HG02763 (cell line): ENCODE measurements at regions not wholly inside any gene's neighbourhood (a gene's known extent, or its start where the extent isn't known, plus 50 kb on each side); places are given as distances from the start of the nearest gene placed in this dataset.
"Not testable (repeated sequence)": the region's sequence is repeated elsewhere in the genome, so short reads cannot be mapped to it uniquely, and the experiment has no call there.

Source experiments
- ATAC-seq: cut with Tn5 transposase; IDR thresholded peaks from one replicate; pipeline ENCODE4 v1.9.1; 2021; ENCODE audit warnings: mild to moderate bottlenecking, moderate library complexity; ENCODE audit not compliant: unreplicated experiment

- ATAC-seq: not testable (repeated sequence)
These were observed 1441.2 kb upstream of the ACVR2A start for GRCh38 chr2:146403546-146404160.

- ATAC-seq: no peak
These were observed 1452.2 kb upstream of the ACVR2A start for GRCh38 chr2:146392631-146393030.

- ATAC-seq: no peak
These were observed 1452.6 kb upstream of the ACVR2A start for GRCh38 chr2:146392186-146392585.

- no peak for ATAC-seq
These were observed 1456.1 kb upstream of the ACVR2A start for GRCh38 chr2:146388757-146389156.

- no peak for ATAC-seq
These were observed 1458.7 kb upstream of the ACVR2A start for GRCh38 chr2:146386096-146386495.

GRCh38 chr2:146385031-146385430 lies 1459.8 kb upstream of the ACVR2A start:
- no peak for ATAC-seq

- ATAC-seq: no peak
These were observed 1468.2 kb upstream of the ACVR2A start for GRCh38 chr2:146376511-146377064.

- ATAC-seq: no peak
These were observed 1470.3 kb upstream of the ACVR2A start for GRCh38 chr2:146374505-146374904.

- ATAC-seq: not testable (repeated sequence)
These were observed 1473.5 kb upstream of the ACVR2A start for GRCh38 chr2:146371364-146371763.

GRCh38 chr2:146370826-146371225 lies 1474.0 kb upstream of the ACVR2A start:
- no peak for ATAC-seq

- no peak for ATAC-seq
These were observed 1478.6 kb upstream of the ACVR2A start for GRCh38 chr2:146366276-146366675.

- no peak for ATAC-seq
These were observed 1479.8 kb upstream of the ACVR2A start for GRCh38 chr2:146365041-146365440.

- no peak for ATAC-seq
These were observed 1481.1 kb upstream of the ACVR2A start for GRCh38 chr2:146363731-146364130.

- no peak for ATAC-seq
These were observed 1493.1 kb upstream of the ACVR2A start for GRCh38 chr2:146351689-146352088.

GRCh38 chr2:146349334-146349733 lies 1495.5 kb upstream of the ACVR2A start:
- no peak for ATAC-seq

GRCh38 chr2:146324951-146325350 lies 1519.9 kb upstream of the ACVR2A start:
- no peak for ATAC-seq

GRCh38 chr2:146323564-146323963 lies 1521.3 kb upstream of the ACVR2A start:
- ATAC-seq: no peak

GRCh38 chr2:146321175-146321574 lies 1523.7 kb upstream of the ACVR2A start:
- ATAC-seq: no peak

GRCh38 chr2:146317959-146318358 lies 1526.9 kb upstream of the ACVR2A start:
- no peak for ATAC-seq

GRCh38 chr2:146312899-146313298 lies 1531.9 kb upstream of the ACVR2A start:
- no peak for ATAC-seq

GRCh38 chr2:146305164-146305563 lies 1539.7 kb upstream of the ACVR2A start:
- no peak for ATAC-seq

GRCh38 chr2:146301287-146301686 lies 1543.5 kb upstream of the ACVR2A start:
- ATAC-seq: no peak

GRCh38 chr2:146295080-146295670 lies 1549.7 kb upstream of the ACVR2A start:
- ATAC-seq: no peak
